ENCODE measurements at regions not wholly inside any gene's neighbourhood (a gene's known extent, or its start where the extent isn't known, plus 50 kb on each side); places are given as distances from the start of the nearest gene placed in this dataset.

DNA sequence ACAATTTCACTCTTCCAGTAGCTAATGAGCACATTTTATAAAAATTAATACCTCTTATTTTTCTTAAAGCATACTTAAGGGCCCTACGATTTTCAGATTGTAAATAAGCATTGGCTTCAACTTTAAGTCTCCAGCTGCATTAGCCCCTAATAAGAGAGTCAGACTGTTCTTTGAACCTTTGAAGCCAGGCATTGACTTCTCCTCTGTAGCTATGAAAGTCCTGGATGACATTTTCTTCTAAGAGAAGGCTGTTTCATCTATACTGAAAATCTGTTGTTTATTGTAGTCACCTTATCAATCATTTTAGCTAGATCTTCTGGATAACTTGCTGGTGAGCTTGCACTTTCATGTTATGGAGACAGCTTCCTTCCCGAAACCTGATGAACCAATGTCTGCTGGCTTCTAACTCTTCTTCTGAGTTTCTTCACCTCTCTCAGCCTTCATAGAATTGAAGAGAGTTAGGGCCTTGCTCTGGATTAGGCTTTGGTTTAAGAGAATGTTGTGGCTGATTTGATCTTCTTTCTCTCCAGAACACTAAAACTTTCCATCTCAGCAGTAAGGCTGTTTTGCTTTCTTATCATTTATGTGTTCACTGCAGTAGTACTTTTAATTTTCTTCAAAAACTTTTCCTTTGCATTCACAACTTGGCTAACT, 377.1 kb upstream of the RGS6 start:
- Histone ChIP-seq H4K91ac (ENCODE audit: insufficient read length, low read depth, low read length) (no peak overlapping the region), H3K9me3 (ENCODE audit: control insufficient read depth, low read depth, low read length) (no peaks in the 10 kb centered on the region), H4K5ac (ENCODE audit: insufficient read length, low read depth, low read length) (no peak overlapping the region), H3K18ac (ENCODE audit: insufficient read length, low read depth, low read length) (no peak overlapping the region), H2BK120ac (ENCODE audit: low read depth, low read length, poor library complexity, severe bottlenecking) (no peak overlapping the region), H3K4ac (ENCODE audit: low read depth, low read length) (no peak overlapping the region), H2BK12ac (ENCODE audit: insufficient read length, low read depth, low read length) (no peak overlapping the region), H2BK5ac (ENCODE audit: insufficient read length, low read length) (no peak overlapping the region), H3K4me2 (ENCODE audit: insufficient read depth, insufficient read length, low read length) (no peak overlapping the region), H3K23me2 (ENCODE audit: insufficient read length, low read depth, low read length, poor library complexity, severe bottlenecking) (no peaks in the 10 kb centered on the region), H3K14ac (ENCODE audit: insufficient read depth, low read length) (no peak overlapping the region), H3K56ac (ENCODE audit: insufficient read length, low read depth, low read length) (no peak overlapping the region), H2AK5ac (ENCODE audit: insufficient read length, low read length) (no peak overlapping the region), H3K27me3 (ENCODE audit: insufficient read depth, low read length) (no peaks in the 10 kb centered on the region), H2BK20ac (ENCODE audit: low read depth, low read length, poor library complexity, severe bottlenecking) (no peak overlapping the region), H3K79me1 (ENCODE audit: insufficient read depth, low read depth, low read length, poor library complexity, severe bottlenecking) (no peaks in the 10 kb centered on the region), H3K27ac (ENCODE audit: insufficient read length, low read depth, low read length) (no peak overlapping the region), H4K20me1 (ENCODE audit: control insufficient read depth, insufficient read depth, insufficient read length) (no peaks in the 10 kb centered on the region), H3K23ac (ENCODE audit: insufficient read length, low read depth, low read length) (no peak overlapping the region), H3K79me2 (ENCODE audit: insufficient read depth, low read length) (no peaks in the 10 kb centered on the region), H3K9ac (ENCODE audit: extremely low read depth, insufficient read length, low read length) (no peak overlapping the region), H2BK15ac (ENCODE audit: low read depth, low read length) (no peak overlapping the region), H4K8ac (replicated peaks; ENCODE audit: insufficient read length, low read depth, low read length) (no peak overlapping the region), H2AFZ (ENCODE audit: low read length) (no peak overlapping the region), H3K4me1 (ENCODE audit: insufficient read depth, low read length) (no peaks in the 10 kb centered on the region; the same call in 1 of the 2 replicates), H3T11ph (ENCODE audit: low read length) (no peak overlapping the region)
- H3K36me3 Mint-ChIP-seq (ENCODE audit: insufficient read depth in 1 of 3, low read depth in 3 of 3) = no peaks in the 10 kb centered on the region
- H3K4me3 Mint-ChIP-seq = no peak overlapping the region
- H3K27me3 Mint-ChIP-seq (ENCODE audit: low read depth) = no peaks in the 10 kb centered on the region
- DNase-seq = no peak
- peaks cover 9 to 11% of the 10 kb centered on the region in 2 experiments for H3K4me1 Mint-ChIP-seq
- no peaks in the 10 kb centered on the region for H3K9me3 Mint-ChIP-seq
- WGBS (ENCODE audit: extremely low coverage, insufficient read length, low lambda C conversion rate) = no CpG with 5 or more reads among the region's 2 CpGs
- peak overlapping the region in 2 of 3 experiments; percentile 5 to 10; a peak in 3 of 7 replicates for H3K27ac Mint-ChIP-seq
- TF ChIP-seq, protein P1, sequence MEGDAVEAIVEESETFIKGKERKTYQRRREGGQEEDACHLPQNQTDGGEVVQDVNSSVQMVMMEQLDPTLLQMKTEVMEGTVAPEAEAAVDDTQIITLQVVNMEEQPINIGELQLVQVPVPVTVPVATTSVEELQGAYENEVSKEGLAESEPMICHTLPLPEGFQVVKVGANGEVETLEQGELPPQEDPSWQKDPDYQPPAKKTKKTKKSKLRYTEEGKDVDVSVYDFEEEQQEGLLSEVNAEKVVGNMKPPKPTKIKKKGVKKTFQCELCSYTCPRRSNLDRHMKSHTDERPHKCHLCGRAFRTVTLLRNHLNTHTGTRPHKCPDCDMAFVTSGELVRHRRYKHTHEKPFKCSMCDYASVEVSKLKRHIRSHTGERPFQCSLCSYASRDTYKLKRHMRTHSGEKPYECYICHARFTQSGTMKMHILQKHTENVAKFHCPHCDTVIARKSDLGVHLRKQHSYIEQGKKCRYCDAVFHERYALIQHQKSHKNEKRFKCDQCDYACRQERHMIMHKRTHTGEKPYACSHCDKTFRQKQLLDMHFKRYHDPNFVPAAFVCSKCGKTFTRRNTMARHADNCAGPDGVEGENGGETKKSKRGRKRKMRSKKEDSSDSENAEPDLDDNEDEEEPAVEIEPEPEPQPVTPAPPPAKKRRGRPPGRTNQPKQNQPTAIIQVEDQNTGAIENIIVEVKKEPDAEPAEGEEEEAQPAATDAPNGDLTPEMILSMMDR (conservative IDR thresholded peaks at IDR 0.05) = no peak
